AG09309 (cell line): ENCODE measurements at regions not wholly inside any gene's neighbourhood (a gene's known extent, or its start where the extent isn't known, plus 50 kb on each side); places are given as distances from the start of the nearest gene placed in this dataset.
"Not testable (repeated sequence)": the region's sequence is repeated elsewhere in the genome, so short reads cannot be mapped to it uniquely, and the experiment has no call there.

Experiments
- DNase-seq: peaks from one replicate; pipeline ENCODE4 v3.0.0-alpha.2; 2010; ENCODE audit warnings: low read depth
- H3K4me3 ChIP-seq: 2 replicates; pipeline ENCODE4 v1.5.1; 2011; ENCODE audit warnings: mild to moderate bottlenecking, low read depth, low read length, moderate library complexity; ENCODE audit not compliant: control insufficient read depth
- TF ChIP-seq, protein P1 (sequence below): IDR thresholded peaks from 2 replicates; pipeline ENCODE4 v1.5.1; 2011; ENCODE audit warnings: mild to moderate bottlenecking, low read depth, low read length, inconsistent platforms; ENCODE audit not compliant: insufficient read depth, control insufficient read depth; ENCODE audit errors: missing control alignments

DNA sequence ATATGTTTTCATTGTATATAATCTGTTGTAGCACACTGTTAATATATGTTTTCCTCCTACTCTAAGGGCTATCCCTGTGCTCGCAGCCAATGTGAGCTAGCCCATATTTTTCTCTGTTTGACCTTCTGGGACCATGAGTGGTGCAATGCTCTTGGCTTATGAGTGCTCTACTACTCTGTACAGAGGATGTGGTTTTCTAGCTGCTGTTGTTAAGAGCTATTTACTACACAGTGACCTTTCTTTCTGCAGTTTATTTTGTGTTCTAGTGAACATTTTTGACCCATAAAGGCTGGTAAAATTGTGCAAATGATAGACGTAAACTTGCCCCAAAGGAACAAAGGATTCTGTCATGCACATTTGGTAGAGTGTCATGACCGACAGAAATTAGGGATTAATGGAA is 84.1 kb upstream of the CPHXL start:
- TF ChIP-seq, protein P1, sequence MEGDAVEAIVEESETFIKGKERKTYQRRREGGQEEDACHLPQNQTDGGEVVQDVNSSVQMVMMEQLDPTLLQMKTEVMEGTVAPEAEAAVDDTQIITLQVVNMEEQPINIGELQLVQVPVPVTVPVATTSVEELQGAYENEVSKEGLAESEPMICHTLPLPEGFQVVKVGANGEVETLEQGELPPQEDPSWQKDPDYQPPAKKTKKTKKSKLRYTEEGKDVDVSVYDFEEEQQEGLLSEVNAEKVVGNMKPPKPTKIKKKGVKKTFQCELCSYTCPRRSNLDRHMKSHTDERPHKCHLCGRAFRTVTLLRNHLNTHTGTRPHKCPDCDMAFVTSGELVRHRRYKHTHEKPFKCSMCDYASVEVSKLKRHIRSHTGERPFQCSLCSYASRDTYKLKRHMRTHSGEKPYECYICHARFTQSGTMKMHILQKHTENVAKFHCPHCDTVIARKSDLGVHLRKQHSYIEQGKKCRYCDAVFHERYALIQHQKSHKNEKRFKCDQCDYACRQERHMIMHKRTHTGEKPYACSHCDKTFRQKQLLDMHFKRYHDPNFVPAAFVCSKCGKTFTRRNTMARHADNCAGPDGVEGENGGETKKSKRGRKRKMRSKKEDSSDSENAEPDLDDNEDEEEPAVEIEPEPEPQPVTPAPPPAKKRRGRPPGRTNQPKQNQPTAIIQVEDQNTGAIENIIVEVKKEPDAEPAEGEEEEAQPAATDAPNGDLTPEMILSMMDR: no peak
- no peak for DNase-seq

DNA sequence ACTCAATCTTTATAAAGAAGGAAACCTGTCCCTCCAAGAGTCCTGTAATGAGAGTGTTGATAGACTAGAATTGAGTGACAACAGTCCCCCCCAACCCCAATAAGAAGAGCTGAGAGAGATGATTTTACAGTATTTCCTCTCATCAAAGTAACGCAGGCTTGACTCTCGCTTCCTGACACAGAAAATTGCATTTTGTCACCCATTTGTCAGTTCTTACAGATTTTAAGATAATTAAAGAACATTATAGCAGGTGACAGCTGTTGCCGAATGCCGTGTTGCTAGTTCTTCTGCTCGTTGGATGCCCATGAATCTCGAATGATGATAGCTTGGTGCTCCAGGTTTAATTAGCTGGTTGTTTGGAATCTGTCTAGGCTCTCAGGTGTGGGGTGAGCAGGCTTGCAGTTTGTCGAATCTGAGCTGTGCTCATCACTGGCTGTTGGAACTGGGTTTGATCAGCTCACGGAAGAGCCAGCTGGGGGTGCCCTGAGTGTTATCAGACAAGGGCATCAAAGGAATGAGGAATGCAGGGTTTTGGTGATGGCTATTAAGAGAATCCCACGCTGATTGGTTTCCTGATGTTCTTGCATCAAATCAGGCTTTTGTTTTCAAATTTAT is 84.8 kb upstream of the CPHXL start:
- no peak for DNase-seq
- H3K4me3 ChIP-seq: no peak overlapping the region
- TF ChIP-seq, protein P1: no peak

More for the DNA sequence above, 84.1 kb upstream of the CPHXL start:
- H3K4me3 ChIP-seq: no peak overlapping the region

DNA sequence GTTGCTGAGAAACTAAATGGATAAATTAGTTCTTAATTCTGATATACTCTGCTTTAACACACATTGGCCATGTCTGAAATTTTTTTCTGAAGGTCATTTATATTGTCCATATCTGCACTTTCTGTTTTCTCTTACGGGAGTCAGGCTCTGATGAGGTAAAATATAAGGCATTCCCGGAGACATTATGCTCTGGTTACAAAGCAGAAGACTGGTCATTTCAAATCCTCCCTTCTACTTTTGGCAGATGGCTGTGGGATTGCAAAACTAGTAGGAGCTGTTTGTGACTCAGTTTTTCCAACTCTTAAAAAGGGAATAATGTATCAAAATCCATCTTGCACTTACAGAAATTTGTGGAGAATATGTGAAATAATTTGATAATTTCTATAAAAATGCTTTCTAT is 92.2 kb upstream of the CPHXL start:
- TF ChIP-seq, protein P1: no peak
- no peak for DNase-seq
- no peak overlapping the region for H3K4me3 ChIP-seq

DNA sequence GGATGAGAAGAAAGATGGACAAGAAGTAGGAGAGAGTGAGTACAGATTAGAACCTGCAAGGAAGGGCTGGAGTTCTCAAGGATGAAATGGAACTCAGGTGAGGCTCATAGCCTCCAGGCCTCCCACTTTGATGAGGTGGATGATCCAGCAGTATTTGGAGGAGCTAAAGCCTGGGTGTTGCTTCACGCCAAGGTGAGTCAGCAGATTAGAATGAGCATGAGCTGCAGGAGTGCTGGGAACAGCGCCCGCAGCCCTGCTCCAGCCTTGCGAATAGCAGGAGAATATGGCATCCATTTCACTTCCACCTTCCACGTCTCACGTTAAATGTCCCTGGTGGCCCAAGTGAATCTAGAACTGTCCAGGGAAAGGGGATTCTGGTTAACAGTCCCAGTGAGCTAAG is 94.4 kb upstream of the CPHXL start:
- TF ChIP-seq, protein P1: no peak
- DNase-seq: no peak
- H3K4me3 ChIP-seq: no peak overlapping the region

DNA sequence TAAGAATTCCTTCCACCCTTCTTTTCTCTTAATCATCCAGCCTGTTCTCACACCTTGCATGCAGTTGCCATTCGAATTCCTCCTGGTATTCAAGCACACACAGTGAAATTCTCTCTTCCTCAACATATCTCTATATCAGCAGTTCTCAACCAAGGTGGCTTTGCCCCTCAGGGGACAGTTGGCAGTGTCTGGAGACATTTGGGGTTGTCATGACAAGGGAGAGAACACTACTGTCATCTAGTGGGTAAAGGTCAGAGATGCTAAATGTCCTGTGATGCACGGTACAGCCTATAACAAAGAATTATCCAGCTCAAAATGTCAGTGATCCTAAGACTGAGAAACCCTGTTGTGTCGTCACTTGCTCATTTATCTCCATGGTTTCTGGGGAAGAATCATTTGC is 94.8 kb upstream of the CPHXL start:
- DNase-seq: no peak
- TF ChIP-seq, protein P1: no peak
- no peak overlapping the region for H3K4me3 ChIP-seq

DNA sequence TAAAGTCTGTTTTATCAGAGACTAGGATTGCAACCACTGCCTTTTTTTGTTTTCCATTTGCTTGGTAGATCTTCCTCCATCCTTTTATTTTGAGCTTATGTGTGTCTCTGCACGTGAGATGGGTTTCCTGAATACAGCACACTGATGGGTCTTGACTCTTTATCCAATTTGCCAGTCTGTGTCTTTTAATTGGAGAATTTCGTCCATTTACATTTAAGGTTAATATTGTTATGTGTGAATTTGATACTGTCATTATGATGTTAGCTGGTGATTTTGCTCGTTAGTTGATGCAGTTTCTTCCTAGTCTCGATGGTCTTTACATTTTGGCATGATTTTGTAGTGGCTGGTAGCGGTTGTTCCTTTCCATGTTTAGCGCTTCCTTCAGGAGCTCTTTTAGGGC is 99.5 kb upstream of the CPHXL start:
- H3K4me3 ChIP-seq: not testable (repeated sequence)

DNA sequence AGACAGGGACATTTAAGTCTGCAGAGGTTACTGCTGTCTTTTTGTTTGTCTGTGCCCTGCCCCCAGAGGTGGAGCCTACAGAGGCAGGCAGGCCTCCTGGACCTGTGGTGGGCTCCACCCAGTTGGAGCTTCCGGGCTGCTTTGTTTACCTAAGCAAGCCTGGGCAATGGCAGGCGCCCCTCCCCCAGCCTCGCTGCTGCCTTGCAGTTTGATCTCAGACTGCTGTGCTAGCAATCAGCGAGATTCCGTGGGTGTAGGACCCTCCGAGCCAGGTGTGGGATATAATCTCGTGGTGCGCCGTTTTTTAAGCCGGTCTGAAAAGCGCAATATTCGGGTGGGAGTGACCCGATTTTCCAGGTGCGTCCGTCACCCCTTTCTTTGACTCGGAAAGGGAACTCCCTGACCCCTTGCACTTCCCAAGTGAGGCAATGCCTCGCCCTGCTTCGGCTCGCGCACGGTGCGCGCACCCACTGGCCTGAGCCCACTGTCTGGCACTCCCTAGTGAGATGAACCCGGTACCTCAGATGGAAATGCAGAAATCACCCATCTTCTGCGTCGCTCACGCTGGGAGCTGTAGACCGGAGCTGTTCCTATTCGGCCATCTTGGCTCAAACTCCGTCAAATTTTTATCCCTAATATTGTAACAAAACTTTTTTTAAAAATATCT is 101.2 kb upstream of the CPHXL start:
- H3K4me3 ChIP-seq, DNase-seq: not testable (repeated sequence)

More for the DNA sequence above, 99.5 kb upstream of the CPHXL start:
- not testable (repeated sequence) for DNase-seq

DNA sequence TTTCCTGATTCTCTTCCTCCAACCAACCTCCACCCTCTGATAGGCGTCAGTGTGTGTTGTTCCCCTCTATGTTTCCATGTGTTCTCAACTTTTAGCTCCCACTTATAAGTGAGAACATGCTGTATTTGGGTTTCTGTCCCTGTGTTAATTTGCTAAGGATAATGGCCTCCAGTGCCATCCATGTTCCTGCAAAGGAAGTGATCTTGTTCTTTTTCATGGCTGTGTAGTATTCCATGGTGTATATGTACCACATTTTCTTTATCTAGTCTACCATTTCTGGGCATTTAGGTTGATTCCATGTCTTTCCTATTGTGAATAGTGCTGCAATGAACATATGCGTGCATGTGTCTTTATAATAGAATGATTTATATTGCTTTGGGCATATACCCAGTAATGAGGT is 107.1 kb upstream of the CPHXL start:
- not testable (repeated sequence) for H3K4me3 ChIP-seq, DNase-seq
